GM23338 (cell line): ENCODE measurements at regions not wholly inside any gene's neighbourhood (a gene's known extent, or its start where the extent isn't known, plus 50 kb on each side); places are given as distances from the start of the nearest gene placed in this dataset.

Experiments used
- ATAC-seq: fragments of 200-7000 bp; cut with Tn5 transposase; 3 replicates; pipeline ENCODE4 v1.9.1; 2020
- DNase-seq: peaks from one replicate; pipeline ENCODE4 v3.0.0-alpha.2; 2015; ENCODE audit warnings: low spot score
- H2AFZ ChIP-seq: fragments of 200-600 bp; sonication (generic); 2 replicates; pipeline ENCODE4 v1.8.0; 2016; ENCODE audit warnings: antibody characterized with exemption, mild to moderate bottlenecking, moderate library complexity
- H3F3A ChIP-seq: fragments of 200-600 bp; sonication (generic); replicated peaks from 2 replicates; pipeline ENCODE4 v1.8.0; 2017; ENCODE audit warnings: antibody characterized with exemption, mixed run types, low read depth
- H3K27ac ChIP-seq: fragments of 200-600 bp; sonication (generic); 2 replicates; pipeline ENCODE4 v1.6.1; 2016; ENCODE audit warnings: low read depth
- H3K27me3 ChIP-seq: fragments of 200-600 bp; sonication (generic); 2 replicates; pipeline ENCODE4 v1.8.0; 2016; ENCODE audit warnings: mild to moderate bottlenecking, mixed run types, moderate library complexity; ENCODE audit not compliant: insufficient read depth
- H3K36me3 ChIP-seq: fragments of 200-600 bp; sonication (generic); 2 replicates; pipeline ENCODE4 v1.8.0; 2016; ENCODE audit warnings: mild to moderate bottlenecking; ENCODE audit not compliant: insufficient read depth
- H3K4me1 ChIP-seq: fragments of 200-600 bp; sonication (generic); 2 replicates; pipeline ENCODE4 v1.8.0; 2016; ENCODE audit warnings: mild to moderate bottlenecking, moderate library complexity; ENCODE audit not compliant: insufficient read depth
- H3K4me2 ChIP-seq: fragments of 200-600 bp; sonication (generic); 2 replicates; pipeline ENCODE4 v1.7.1; 2017; ENCODE audit warnings: mixed run types
- H3K4me3 ChIP-seq: fragments of 200-600 bp; sonication (generic); 2 replicates; pipeline ENCODE4 v1.6.1; 2016; ENCODE audit warnings: mixed run types
- H3K79me2 ChIP-seq: fragments of 200-600 bp; sonication (generic); replicated peaks from 2 replicates; pipeline ENCODE4 v1.8.0; 2017; ENCODE audit warnings: mild to moderate bottlenecking; ENCODE audit not compliant: insufficient read depth
- H3K9me2 ChIP-seq: fragments of 200-600 bp; sonication (generic); 2 replicates; pipeline ENCODE4 v1.8.0; 2017; ENCODE audit not compliant: insufficient read depth
- H4K20me1 ChIP-seq: fragments of 200-600 bp; sonication (generic); replicated peaks from 2 replicates; pipeline ENCODE4 v1.8.0; 2017; ENCODE audit warnings: mild to moderate bottlenecking; ENCODE audit not compliant: insufficient read depth
- H3K27ac Mint-ChIP-seq: 2 replicates; pipeline ENCODE4 v1.8.0; 2020; ENCODE audit warnings: inconsistent platforms, mild to moderate bottlenecking, moderate library complexity, mixed read lengths
- H3K27me3 Mint-ChIP-seq: 3 replicates; pipeline ENCODE4 v1.8.0; 2022; ENCODE audit warnings: low read depth, mild to moderate bottlenecking, moderate library complexity, mixed read lengths, inconsistent platforms; ENCODE audit not compliant: insufficient read depth, poor library complexity
- H3K36me3 Mint-ChIP-seq: 3 replicates; pipeline ENCODE4 v1.8.0; 2021; ENCODE audit warnings: low read depth, mild to moderate bottlenecking, inconsistent platforms, moderate library complexity, mixed read lengths
- H3K4me1 Mint-ChIP-seq: 3 replicates; pipeline ENCODE4 v1.8.0; 2020; ENCODE audit warnings: mild to moderate bottlenecking, inconsistent platforms, mixed read lengths
- H3K4me3 Mint-ChIP-seq: 3 replicates; pipeline ENCODE4 v1.8.0; 2021; ENCODE audit warnings: moderate library complexity, mild to moderate bottlenecking, inconsistent platforms, mixed read lengths
- H3K9me3 Mint-ChIP-seq: 3 replicates; pipeline ENCODE4 v1.8.0; 2020; ENCODE audit warnings: moderate library complexity, mild to moderate bottlenecking, inconsistent platforms, mixed read lengths
- CREB1 ChIP-seq: fragments of 250-450 bp; sonication (Bioruptor Pico); IDR thresholded peaks from 2 replicates; pipeline ENCODE4 v1.5.0; 2020; ENCODE audit warnings: low read depth, mild to moderate bottlenecking, moderate library complexity
- EZH2 ChIP-seq: fragments of 200-600 bp; sonication (generic); IDR thresholded peaks from one replicate; pipeline ENCODE4 v1.8.0; 2017; ENCODE audit warnings: antibody characterized with exemption, mild to moderate bottlenecking, low read depth; ENCODE audit not compliant: unreplicated experiment
- EZH2phosphoT487 ChIP-seq: fragments of 200-600 bp; sonication (generic); IDR thresholded peaks from one replicate; pipeline ENCODE4 v1.8.1; 2018; ENCODE audit warnings: antibody characterized with exemption; ENCODE audit not compliant: unreplicated experiment
- JUNB ChIP-seq: IDR thresholded peaks from one replicate; pipeline ENCODE4 v1.6.1; 2016; ENCODE audit warnings: antibody characterized with exemption; ENCODE audit not compliant: unreplicated experiment
- NANOG ChIP-seq: IDR thresholded peaks from 2 replicates; pipeline ENCODE4 v1.6.1; 2016; ENCODE audit warnings: antibody characterized with exemption, borderline replicate concordance
- STAT1 ChIP-seq: IDR thresholded peaks from one replicate; pipeline ENCODE4 v1.6.1; 2016; ENCODE audit warnings: antibody characterized with exemption; ENCODE audit not compliant: unreplicated experiment
- ZNF114 ChIP-seq: fragments of 250-450 bp; sonication (Bioruptor Pico); IDR thresholded peaks from 2 replicates; pipeline ENCODE4 v1.5.0; 2020; ENCODE audit warnings: mild to moderate bottlenecking, moderate library complexity
- ZNF331 ChIP-seq: fragments of 250-450 bp; sonication (Bioruptor Pico); IDR thresholded peaks from 2 replicates; pipeline ENCODE4 v1.5.0; 2020; ENCODE audit warnings: low read depth, mild to moderate bottlenecking, moderate library complexity
- TF ChIP-seq, protein P1 (sequence below): fragments of 250-450 bp; sonication (Bioruptor Pico); IDR thresholded peaks from 2 replicates; pipeline ENCODE4 v1.5.0; 2020; ENCODE audit warnings: mild to moderate bottlenecking, moderate library complexity
- TF ChIP-seq, protein P2 (sequence below): IDR thresholded peaks from 2 replicates; pipeline ENCODE4 v1.6.1; 2016; ENCODE audit warnings: antibody characterized with exemption
- TF ChIP-seq, protein P3 (sequence below): IDR thresholded peaks from one replicate; pipeline ENCODE4 v1.6.1; 2018; ENCODE audit warnings: antibody characterized with exemption; ENCODE audit not compliant: unreplicated experiment

- TF ChIP-seq, protein P1, sequence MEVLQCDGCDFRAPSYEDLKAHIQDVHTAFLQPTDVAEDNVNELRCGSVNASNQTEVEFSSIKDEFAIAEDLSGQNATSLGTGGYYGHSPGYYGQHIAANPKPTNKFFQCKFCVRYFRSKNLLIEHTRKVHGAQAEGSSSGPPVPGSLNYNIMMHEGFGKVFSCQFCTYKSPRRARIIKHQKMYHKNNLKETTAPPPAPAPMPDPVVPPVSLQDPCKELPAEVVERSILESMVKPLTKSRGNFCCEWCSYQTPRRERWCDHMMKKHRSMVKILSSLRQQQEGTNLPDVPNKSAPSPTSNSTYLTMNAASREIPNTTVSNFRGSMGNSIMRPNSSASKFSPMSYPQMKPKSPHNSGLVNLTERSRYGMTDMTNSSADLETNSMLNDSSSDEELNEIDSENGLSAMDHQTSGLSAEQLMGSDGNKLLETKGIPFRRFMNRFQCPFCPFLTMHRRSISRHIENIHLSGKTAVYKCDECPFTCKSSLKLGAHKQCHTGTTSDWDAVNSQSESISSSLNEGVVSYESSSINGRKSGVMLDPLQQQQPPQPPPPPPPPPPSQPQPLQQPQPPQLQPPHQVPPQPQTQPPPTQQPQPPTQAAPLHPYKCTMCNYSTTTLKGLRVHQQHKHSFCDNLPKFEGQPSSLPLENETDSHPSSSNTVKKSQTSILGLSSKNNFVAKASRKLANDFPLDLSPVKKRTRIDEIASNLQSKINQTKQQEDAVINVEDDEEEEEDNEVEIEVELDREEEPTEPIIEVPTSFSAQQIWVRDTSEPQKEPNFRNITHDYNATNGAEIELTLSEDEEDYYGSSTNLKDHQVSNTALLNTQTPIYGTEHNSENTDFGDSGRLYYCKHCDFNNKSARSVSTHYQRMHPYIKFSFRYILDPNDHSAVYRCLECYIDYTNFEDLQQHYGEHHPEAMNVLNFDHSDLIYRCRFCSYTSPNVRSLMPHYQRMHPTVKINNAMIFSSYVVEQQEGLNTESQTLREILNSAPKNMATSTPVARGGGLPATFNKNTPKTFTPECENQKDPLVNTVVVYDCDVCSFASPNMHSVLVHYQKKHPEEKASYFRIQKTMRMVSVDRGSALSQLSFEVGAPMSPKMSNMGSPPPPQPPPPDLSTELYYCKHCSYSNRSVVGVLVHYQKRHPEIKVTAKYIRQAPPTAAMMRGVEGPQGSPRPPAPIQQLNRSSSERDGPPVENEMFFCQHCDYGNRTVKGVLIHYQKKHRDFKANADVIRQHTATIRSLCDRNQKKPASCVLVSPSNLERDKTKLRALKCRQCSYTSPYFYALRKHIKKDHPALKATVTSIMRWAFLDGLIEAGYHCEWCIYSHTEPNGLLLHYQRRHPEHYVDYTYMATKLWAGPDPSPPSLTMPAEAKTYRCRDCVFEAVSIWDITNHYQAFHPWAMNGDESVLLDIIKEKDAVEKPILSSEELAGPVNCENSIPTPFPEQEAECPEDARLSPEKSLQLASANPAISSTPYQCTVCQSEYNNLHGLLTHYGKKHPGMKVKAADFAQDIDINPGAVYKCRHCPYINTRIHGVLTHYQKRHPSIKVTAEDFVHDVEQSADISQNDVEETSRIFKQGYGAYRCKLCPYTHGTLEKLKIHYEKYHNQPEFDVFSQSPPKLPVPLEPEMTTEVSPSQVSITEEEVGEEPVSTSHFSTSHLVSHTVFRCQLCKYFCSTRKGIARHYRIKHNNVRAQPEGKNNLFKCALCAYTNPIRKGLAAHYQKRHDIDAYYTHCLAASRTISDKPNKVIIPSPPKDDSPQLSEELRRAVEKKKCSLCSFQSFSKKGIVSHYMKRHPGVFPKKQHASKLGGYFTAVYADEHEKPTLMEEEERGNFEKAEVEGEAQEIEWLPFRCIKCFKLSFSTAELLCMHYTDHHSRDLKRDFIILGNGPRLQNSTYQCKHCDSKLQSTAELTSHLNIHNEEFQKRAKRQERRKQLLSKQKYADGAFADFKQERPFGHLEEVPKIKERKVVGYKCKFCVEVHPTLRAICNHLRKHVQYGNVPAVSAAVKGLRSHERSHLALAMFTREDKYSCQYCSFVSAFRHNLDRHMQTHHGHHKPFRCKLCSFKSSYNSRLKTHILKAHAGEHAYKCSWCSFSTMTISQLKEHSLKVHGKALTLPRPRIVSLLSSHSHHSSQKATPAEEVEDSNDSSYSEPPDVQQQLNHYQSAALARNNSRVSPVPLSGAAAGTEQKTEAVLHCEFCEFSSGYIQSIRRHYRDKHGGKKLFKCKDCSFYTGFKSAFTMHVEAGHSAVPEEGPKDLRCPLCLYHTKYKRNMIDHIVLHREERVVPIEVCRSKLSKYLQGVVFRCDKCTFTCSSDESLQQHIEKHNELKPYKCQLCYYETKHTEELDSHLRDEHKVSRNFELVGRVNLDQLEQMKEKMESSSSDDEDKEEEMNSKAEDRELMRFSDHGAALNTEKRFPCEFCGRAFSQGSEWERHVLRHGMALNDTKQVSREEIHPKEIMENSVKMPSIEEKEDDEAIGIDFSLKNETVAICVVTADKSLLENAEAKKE (CRISPR knock-in tag), result no peak
- TF ChIP-seq EZH2phosphoT487 (no peak), STAT1 (no peak), ZNF331 (CRISPR knock-in tag) (no peak), NANOG (no peak), ZNF114 (CRISPR knock-in tag) (no peak), JUNB (no peak), CREB1 (CRISPR knock-in tag) (no peak), EZH2 (no peak)
- TF ChIP-seq, protein P2, sequence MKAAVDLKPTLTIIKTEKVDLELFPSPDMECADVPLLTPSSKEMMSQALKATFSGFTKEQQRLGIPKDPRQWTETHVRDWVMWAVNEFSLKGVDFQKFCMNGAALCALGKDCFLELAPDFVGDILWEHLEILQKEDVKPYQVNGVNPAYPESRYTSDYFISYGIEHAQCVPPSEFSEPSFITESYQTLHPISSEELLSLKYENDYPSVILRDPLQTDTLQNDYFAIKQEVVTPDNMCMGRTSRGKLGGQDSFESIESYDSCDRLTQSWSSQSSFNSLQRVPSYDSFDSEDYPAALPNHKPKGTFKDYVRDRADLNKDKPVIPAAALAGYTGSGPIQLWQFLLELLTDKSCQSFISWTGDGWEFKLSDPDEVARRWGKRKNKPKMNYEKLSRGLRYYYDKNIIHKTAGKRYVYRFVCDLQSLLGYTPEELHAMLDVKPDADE, result no peak
These were observed 353.9 kb upstream of the C16orf82 start (continued) for GRCh38 chr16:26712876-26713275.

DNA sequence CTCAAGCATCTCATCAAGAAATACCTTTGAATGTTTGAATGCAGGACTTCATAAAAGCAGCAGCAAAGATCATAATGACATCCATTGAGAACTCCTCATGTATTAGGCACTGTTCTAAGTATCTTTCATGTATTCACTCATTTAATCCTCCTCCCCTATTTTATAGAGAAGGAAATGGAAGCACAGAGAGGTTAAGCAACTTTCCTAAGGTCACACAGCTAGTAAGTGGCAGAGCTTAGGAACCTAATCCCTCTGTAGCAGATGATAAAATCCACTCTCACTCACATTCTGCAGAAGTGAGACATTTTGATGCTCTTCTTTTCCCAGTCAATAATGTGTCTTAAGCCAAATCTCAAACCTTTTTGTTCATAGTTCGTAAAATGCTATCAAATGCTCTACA lies 350.8 kb upstream of the C16orf82 start:
- no peak overlapping the region for H3K4me3 Mint-ChIP-seq
- H3K27ac Mint-ChIP-seq, result no peak overlapping the region
- DNase-seq (no peak), ATAC-seq (no peak)
- peaks cover 89% of the 10 kb centered on the region for H3K9me3 Mint-ChIP-seq
- Histone ChIP-seq H3K4me1 (no peaks in the 10 kb centered on the region), H3K27me3 (no peaks in the 10 kb centered on the region), H3K9me2 (no peaks in the 10 kb centered on the region), H3K4me3 (no peak overlapping the region), H4K20me1 (no peaks in the 10 kb centered on the region), H3K79me2 (no peaks in the 10 kb centered on the region), H3K4me2 (no peak overlapping the region), H2AFZ (no peak overlapping the region), H3K27ac (no peak overlapping the region), H3K36me3 (no peaks in the 10 kb centered on the region), H3F3A (no peaks in the 10 kb centered on the region)
- no peaks in the 10 kb centered on the region for H3K4me1 Mint-ChIP-seq
- peaks cover 4% of the 10 kb centered on the region for H3K27me3 Mint-ChIP-seq
- peaks cover 4% of the 10 kb centered on the region; the same call in 1 of the 3 replicates for H3K36me3 Mint-ChIP-seq
- TF ChIP-seq ZNF114 (CRISPR knock-in tag) (no peak), STAT1 (no peak), EZH2phosphoT487 (no peak), CREB1 (CRISPR knock-in tag) (no peak), EZH2 (no peak)
- TF ChIP-seq, protein P3, sequence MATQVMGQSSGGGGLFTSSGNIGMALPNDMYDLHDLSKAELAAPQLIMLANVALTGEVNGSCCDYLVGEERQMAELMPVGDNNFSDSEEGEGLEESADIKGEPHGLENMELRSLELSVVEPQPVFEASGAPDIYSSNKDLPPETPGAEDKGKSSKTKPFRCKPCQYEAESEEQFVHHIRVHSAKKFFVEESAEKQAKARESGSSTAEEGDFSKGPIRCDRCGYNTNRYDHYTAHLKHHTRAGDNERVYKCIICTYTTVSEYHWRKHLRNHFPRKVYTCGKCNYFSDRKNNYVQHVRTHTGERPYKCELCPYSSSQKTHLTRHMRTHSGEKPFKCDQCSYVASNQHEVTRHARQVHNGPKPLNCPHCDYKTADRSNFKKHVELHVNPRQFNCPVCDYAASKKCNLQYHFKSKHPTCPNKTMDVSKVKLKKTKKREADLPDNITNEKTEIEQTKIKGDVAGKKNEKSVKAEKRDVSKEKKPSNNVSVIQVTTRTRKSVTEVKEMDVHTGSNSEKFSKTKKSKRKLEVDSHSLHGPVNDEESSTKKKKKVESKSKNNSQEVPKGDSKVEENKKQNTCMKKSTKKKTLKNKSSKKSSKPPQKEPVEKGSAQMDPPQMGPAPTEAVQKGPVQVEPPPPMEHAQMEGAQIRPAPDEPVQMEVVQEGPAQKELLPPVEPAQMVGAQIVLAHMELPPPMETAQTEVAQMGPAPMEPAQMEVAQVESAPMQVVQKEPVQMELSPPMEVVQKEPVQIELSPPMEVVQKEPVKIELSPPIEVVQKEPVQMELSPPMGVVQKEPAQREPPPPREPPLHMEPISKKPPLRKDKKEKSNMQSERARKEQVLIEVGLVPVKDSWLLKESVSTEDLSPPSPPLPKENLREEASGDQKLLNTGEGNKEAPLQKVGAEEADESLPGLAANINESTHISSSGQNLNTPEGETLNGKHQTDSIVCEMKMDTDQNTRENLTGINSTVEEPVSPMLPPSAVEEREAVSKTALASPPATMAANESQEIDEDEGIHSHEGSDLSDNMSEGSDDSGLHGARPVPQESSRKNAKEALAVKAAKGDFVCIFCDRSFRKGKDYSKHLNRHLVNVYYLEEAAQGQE, result no peak
